ENCODE measurements at regions not wholly inside any gene's neighbourhood (a gene's known extent, or its start where the extent isn't known, plus 50 kb on each side); places are given as distances from the start of the nearest gene placed in this dataset.
"Not testable (repeated sequence)": the region's sequence is repeated elsewhere in the genome, so short reads cannot be mapped to it uniquely, and the experiment has no call there.

DNA sequence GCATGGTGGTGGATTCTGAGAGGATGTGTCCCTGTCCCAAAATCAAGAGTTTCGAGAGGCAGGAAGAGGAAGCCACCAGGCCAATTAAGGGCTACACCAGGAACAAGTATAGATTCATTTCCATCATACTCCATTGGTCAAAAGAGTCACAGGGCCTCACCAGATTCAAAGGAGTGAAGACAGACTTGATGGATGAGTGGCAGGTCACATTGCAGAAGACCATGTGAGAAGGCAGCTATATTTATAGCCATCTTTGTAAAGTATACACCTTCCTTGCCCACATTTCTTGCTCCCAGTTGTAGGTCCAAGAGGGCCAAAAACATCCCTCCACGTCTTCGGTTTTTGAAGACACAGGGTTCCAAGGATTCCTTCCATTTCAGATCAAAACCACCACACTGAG is 406.0 kb downstream of the BCOR start:
- DNase-seq = no peak

DNA sequence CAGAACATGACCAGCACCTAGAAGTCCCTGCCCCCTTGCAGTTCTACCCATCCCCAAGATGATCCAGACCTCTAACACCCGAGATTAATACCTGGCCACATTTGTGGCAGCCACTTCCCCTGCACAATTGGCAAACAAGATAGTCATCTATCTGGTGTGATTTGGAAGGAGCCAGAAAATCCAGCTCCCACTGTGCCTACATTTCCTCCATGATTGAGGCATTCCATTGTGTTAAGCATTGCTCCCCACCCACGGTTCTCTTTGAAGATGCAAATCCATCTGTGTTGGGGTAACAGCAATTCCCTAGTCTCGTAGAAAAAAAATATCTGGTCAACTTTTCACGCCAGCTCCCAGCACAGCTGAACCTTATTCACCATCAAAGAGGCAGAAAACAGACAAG is 405.0 kb downstream of the BCOR start:
- no peak for DNase-seq

DNA sequence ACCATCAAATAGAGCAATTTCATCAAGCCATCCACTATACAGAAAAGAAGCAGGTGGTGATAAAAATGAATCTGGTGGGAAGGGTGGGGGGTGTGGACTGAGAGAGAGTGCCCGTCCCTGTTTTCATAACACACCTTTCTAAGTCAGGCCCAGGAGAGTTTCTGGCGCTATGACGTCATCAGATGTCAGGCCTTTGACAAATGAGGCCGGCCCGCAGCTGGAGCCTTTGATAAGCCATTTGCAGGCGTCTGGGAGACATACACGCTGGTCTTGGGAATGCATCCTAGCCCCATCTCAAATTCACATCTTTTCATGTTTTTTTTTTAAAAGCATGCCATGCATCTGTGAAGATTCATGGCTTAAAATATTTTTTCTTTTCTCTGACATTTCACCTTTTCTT is 404.5 kb downstream of the BCOR start:
- no peak for DNase-seq

DNA sequence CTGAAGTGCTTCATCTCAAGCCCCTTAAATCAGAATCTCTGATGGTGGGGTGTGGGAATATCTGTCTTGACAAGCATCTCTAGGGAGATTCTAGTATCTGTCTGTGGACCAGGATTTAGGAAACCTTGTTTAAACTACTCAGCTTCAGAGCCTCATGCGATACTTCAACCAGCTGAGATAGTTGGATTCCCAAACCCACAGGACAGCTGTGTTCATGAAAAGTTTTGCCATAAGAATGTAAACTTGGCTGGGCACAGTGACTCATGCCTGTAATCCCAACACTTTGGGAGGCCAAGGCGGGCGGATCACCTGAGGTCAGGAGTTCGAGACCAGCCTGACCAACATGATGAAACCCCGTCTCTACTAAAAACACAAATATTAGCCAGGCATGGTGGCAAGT is 395.1 kb downstream of the BCOR start:
- DNase-seq = not testable (repeated sequence)

DNA sequence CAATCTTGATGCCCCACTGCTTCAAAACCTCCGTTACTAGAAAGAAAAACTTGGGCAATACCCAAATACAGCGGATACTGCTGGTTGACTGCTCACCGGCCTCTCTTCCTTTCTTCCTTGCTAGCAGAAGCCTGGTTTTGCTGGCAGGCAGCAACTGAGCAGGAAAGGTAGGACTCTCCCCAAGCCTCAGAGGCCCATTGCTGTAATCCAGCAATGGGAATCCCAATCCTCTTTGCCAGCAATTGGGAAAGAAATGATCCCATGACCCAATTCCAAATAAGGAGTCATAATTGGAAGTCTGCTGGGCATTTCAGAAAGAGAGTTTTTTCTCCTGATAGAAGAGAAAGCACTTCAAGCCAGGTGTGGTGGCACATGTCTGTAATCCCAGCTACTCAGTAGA is 394.5 kb downstream of the BCOR start:
- no peak for DNase-seq

DNA sequence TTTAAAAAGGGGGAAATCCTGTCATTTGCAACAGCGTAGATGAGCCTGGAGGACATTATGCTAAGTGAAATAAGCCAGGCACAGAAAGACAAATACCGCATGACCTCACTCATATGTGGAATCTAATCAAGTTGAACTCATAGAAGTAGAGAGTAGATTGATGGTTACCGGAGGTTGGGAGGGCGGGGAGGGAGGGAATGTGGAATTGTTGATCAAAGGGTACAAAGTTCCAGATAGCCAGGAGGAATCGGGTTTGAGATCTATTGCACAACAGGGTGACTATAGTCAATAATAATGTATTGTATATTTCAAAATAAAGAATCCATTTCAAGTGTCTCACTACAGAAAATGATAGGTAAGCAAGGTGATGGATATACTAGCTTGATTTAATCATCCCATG is 393.2 kb downstream of the BCOR start:
- DNase-seq = no peak

DNA sequence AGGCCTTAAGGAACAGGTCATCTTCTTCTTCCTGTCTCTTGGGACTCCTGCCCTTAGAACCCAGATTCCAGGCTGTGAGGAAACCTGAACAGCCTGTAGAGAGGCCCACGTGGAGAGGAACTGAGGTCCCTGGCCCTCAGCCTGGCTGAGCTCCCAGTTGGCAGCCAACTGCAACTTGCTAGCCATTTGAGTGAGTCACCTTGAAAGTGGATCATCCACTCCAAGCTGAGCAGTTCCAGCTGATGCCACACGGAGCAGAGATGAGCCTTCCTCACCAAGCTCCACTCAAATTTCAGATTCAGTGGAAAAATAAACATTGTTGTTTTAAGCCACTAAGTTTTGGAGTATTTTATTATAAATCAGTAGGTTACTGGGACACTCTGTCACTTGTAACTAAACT is 392.5 kb downstream of the BCOR start:
- no peak for DNase-seq

DNA sequence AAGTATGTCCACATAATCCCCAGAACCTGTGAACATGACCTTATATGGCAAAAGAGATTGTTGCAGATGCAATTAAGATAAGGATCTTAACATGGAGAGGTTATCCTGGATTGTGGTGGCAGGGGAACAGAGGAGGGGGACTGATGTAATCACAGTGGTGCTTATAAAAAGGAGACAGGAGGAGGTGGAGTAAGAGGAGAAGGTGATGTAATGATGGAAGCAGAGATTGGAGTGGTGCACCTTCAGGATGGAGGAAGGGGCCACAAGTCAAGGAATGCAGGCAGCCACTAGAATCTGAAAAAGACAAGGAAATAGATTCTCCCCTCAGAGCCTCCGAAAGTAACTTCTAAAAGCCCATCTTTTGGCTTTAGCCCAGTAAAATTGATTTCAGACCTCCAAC is 388.4 kb downstream of the BCOR start:
- DNase-seq = no peak

DNA sequence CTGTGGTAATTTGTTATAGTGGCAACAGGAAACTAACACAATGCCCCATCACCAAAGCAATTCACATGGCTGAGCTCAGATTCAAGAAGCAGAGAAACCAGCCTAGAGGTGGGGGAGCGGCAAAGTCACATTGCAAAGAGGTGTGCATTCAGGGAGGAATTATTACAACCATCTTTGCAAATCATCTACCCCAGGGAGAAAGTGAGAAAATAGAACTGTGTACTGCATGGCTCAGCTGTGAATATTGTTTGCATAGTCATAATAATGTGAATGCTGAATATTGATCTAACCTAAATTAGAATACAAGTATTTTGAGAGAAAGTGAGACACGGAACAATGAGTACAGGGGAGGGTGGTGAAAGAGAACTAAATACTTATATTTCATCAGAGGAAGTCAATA is 387.9 kb downstream of the BCOR start:
- no peak for DNase-seq

DNA sequence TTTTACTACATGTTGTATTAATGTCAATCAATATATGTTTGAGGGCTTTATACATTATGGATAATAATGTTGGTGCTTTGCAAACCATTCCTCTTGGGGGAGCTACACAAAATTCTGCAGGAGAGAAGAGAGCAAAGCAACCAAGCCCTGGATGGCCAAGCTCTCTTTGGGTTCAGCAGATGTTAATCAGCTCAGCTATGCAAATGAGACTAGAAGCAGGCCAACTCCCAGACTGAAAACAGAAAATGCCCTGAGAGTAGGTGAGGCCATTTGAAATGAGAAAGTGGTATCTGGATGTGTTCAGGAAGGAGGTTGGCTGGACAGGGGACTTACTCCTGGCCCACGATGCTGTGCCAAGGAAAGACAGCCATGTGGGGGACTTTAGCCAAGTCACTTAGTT is 387.0 kb downstream of the BCOR start:
- DNase-seq = no peak

DNA sequence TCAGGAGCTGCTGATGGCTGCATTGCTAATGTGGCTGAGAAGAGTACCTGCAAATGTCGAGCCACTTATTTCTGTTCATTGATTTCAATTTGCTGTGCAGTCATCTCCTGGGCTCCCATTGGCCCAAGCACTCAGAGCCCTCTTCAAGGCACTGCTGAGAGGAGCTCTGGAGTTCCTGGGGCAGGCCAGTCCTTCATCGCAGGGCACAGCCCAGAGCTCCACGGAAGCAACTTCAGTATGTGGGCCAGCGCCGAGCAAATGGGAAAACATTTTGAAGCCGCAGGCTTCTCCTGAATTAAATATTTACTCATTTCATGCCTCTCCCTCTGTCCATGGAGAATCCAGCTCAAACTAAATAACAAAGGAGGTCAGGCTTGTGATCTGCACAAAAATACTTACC is 383.3 kb downstream of the BCOR start:
- no peak for DNase-seq

DNA sequence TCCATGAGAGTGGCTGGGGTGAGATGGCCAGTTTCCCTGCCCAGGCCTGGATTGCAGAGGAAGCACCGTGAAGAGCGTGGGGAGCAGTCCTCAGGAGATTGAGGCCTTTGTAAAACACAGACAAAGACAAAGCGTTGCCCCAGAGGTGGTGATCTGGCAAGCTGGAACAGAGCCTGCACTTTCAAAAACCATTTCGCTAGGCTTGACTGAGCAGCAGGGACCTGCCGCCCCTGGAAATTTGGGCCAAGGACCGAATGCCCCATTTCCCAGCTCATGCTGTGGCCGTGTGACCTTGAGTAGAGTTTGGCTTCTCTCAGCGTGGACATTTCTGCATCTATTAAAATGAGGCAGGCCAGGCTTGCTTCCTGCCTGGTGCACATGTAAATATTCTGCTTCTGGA is 381.4 kb downstream of the BCOR start:
- DNase-seq = no peak

DNA sequence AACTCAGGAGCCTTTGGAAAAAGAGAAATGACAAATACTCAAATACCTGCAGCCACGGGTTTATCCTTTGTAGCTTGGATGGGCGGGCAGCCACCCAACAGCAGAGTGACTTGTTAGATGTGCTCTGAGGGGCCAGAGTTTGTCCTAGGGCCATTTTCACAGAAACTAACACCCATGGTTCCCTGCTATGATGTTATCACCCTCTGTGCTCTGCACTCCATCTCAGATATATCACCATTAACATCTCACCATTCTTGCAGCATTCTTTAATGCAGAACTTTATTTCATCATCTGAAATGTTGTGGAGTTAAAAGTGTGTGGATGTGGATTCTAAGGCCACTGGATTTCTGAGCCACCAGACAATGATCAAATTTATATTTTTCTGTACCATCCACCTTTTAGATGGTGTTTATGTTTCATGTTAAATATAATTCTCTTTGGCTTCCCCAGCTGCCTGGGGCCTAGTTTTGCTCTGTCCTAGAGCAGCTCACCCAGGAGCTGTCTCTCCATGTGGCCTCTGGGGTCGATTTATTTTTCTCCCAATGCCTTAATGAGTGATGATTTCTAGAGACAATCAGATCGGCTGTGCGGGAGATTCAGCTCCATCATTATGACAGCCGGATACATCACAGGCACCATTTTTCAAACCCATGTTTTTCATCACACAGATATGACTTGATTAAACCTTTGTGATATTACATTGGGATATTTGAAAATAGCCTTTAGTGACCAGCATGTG is 380.8 kb downstream of the BCOR start:
- no peak for DNase-seq

DNA sequence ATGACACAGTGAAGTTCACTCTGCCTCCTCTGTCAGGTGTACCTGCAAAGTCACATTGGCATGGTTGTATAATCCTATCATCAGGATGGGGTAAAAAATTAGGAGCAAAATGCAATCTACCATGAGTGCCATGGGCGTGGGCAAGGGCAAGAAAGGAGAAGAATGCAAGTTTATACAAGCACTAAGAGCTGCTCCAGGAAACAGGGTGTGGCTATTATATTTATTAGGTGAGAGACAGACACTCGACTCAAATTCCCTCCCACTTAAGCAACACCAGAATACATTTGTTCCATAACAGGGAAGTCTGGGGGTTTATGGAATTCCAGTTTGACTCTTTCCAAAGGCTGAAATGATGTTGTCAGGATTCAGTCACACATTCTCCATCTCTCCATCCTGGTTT is 378.8 kb downstream of the BCOR start:
- no peak for DNase-seq

DNA sequence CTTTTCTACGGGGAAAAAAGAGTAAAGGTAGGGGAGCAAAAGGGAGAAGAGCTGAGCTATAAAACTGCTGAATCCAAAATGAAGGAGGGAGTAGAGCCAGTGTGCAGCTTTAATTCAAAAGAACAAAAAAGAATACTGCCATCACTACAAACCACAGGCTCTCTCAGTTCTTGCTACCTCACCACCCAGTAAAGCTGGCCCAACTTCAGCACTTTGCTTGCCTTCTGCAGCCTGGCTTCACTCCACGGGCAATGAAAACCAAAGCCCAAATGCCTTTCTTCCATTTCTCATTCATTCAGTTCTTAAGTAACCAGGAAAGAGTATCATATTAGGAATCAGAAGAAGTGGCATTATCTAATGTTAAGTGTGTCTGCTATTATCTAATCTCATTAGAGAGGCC is 376.8 kb downstream of the BCOR start:
- DNase-seq = no peak

DNA sequence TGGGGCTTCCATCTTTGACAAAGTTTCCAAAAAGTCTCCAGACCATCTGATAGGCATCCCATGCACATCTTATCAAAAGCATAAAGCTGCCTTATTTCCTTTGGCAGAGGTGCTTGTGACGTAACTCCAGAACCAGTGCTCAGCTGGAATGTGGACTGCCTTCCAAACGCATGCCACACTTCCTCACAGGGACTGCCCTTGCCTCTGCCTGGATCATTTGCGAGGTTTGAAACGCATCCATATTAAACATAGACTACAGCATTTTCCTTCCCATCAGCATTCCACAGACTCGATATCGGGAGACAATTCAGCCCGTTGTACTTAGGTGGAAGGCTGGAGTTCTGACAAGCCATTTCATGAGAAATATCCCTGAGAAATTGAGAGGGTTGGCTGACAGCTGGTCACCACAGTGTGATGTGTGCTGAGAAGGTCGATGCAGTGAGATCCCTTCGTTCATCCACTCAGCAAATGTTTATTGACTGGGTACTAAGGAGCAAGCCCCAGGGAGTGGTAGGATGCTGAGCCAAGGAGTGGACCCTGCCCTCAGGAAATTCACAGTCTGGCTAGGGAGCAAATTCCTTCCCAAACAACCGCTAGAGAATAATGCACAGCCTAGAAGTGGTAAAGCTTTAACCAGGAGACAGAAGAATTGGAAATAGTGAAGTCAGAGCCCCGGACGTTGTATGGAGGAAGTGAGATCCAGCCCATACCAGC is 376.0 kb downstream of the BCOR start:
- no peak for DNase-seq

DNA sequence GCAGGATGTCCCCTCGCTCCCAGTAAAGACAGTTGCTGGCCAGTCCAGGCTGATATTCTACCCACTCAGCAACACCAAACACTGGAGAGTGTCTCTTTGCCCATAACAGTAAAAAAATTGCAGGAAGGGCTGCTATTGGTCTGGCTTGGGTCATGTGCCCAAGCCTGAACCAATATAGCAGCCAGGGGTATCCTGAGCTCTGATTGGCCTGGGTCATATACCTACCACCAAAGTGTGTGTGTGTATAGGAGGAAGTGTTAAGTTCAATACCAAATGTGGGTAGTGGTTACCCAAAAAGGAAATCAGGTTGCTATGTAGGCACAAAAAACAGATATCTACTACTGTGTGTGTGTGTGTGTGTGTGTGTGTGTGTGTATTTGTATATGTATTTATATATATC is 373.2 kb downstream of the BCOR start:
- DNase-seq = no peak

DNA sequence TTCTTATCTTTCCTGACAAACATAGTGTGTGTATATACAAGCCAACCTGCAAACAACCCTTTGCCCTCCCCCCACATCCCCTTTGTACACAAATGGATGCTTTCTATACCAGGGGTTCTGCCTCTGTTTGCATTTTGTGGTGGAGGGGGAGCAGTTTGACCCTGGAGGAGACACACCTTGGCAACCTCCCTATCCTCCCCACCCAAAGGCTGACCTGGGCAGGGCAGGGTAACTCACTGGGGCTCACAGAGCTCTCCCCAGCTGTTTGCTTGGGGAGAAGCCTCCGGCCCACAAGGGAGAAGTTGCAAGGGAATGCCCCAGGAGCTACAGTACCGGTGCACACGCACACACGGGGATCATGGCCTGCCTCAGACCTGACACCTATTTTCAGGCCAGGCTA is 372.6 kb downstream of the BCOR start:
- DNase-seq = no peak

DNA sequence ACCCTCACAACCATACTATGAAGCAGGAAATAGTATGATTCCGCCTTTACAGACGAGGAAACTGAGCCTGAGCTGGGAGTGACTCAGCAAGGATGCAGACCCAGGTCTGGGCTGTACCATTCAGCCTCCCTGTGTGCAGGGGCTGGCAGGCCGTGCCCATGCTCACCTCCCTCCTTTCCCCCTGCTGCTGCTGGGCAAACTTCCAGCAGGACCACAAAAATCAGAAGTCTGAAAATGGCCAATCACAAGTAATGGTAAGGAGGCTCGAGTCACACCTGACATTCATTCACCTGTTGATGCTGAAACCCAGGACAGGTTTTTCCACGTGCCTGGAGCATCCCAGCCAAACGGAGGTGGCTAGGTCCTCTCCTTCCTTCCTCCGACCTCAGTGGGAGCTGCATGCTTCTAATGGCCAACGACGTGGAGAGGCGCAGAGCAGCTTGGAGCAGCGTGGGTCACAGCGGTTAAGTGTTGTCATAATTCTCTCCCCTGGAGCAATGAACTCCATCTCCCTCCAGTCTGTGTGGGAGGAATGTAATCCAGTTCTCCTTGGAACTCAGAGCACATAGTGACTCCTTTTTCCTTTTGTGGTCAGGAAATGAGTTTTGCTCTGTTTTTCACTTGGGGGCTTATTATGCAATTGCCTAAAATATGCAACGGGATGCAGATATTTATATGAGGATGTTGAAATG is 371.7 kb downstream of the BCOR start:
- DNase-seq = no peak

DNA sequence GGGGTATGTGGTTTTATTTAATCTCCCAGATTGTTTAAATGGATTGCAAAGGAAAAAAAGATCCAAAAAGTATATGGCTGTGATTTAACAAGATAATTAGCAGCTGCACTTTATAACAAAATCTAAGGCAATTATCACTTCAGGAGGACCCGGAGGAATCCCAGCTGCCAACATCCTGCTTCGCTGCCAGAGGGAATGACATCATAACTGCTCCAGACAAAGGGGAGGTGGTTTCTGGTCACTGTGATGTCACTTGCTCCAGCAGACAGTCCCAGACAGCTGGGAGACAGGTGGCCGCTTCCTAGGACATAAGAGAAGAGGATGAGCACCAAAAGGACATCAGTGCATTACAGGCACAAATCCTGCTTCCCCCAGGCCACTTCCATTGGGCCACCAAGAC is 371.0 kb downstream of the BCOR start:
- no peak for DNase-seq

DNA sequence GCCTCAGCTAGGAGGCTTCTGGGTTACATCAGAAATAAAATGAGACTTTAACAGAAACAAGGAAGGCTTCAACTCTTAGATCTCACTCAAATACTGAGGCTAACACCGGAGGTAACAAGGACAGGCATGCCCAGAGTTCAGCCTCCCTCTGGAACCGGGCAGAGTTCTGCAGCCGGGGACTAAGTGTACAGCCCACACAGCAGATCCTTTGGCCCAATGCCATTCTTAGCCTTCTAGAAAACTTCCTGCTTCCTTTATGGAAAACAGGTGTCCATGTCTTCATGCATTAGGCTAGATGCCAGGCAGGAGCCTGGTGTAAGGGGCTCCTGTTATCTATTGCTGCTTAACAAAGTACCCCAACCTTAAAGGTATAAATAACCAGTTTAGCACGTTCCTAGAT is 369.7 kb downstream of the BCOR start:
- DNase-seq = no peak

DNA sequence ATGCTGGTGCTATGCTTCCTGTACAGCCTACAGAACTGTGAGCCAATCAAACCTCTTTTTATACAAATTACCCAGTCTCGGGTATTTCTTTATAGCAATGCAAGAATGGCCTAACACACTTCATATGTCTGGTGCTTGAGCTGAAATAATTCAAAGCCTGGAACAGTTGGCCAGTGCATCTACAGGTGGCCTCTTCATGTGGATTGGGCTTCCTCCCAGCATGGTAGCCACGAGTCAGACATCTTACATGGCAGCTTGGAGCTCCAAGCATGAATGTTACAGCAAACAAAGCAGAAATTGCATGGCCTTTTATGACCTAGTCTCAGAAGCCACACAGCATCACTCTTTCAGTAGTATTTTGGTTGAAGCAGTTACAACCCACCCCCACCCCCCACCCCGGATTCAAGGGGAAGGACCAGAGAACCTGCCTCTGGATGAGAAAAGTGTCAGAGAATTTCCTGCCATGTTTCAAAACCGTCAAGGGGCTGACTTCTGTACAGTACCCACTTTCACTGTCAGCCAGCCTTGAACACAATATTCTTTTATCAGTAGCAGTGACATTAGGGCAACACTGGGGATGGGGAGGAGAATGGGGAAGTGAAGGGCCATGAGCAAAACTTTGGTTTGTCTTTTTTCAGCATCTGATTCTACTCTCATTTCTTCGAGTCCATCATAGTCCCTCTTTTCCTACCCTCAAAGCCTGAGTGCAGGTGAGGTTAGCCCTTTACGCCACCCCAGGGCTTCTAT is 368.7 kb downstream of the BCOR start:
- DNase-seq = no peak

DNA sequence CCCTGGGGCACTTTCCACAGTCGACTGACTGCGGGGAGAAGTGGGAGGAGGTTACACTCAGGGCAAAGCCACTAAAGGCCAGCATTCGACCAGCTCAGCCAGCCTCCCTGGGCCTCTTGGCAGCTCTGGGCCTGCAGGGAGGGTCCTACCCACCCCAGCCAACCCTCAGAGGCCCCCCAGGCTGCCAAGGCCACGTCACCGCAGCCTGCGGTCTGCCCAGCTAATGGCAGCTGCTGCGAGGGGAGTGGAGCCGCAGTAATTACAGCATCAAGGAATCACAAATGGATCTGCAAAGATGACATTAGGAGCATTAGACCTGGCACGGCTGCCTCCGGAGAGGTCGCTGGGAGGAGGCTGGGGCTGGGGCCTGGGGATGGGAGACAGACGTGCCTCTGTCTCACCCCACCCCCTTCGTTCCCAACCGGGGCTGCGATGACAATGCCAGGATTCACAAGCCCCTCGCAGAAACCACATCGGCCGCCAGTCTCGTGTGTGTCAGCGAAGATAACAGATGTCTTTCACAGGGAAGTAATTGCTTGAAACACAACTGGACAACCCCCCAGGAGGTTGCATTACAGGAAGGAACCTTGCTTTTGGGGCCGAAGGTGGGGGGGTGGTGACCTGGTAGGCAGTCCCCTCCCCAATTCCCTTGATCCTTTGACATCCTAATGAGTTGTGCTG is 367.6 kb downstream of the BCOR start:
- DNase-seq = no peak
